NT2/D1 (cell line): ENCODE measurements at regions not wholly inside any gene's neighbourhood (a gene's known extent, or its start where the extent isn't known, plus 50 kb on each side); places are given as distances from the start of the nearest gene placed in this dataset.

ENCODE experiments used
- SUZ12 ChIP-seq: IDR thresholded peaks from 2 replicates; pipeline ENCODE4 v1.6.1; 2011; ENCODE audit not compliant: insufficient read length, insufficient read depth; ENCODE audit errors: extremely low read depth
- YY1 ChIP-seq: IDR thresholded peaks from 2 replicates; pipeline ENCODE4 v1.6.1; 2011; ENCODE audit not compliant: insufficient read length, insufficient read depth
- ZNF274 ChIP-seq: IDR thresholded peaks from 2 replicates; pipeline ENCODE4 v1.6.1; 2011; ENCODE audit warnings: mild to moderate bottlenecking, low read depth, low read length

- TF ChIP-seq ZNF274: no peak
- no peak for TF ChIP-seq YY1
- no peak for TF ChIP-seq SUZ12
Measured at GRCh38 chr2:833180-833579, 117.5 kb upstream of the SNTG2 start.
